HG03378 (cell line): ENCODE measurements at regions not wholly inside any gene's neighbourhood (a gene's known extent, or its start where the extent isn't known, plus 50 kb on each side); places are given as distances from the start of the nearest gene placed in this dataset.
"Not testable (repeated sequence)": the region's sequence is repeated elsewhere in the genome, so short reads cannot be mapped to it uniquely, and the experiment has no call there.

Experiments used
- ATAC-seq: cut with Tn5 transposase; IDR thresholded peaks from one replicate; pipeline ENCODE4 v1.9.1; 2021; ENCODE audit warnings: mild to moderate bottlenecking, moderate library complexity; ENCODE audit not compliant: unreplicated experiment

- no peak for ATAC-seq
These were observed 694.6 kb downstream of the DNAH5 start for GRCh38 chr5:13249854-13250253.

- ATAC-seq, result no peak
These were observed 696.2 kb downstream of the DNAH5 start for GRCh38 chr5:13248253-13248652.

GRCh38 chr5:13246053-13246452 is 698.4 kb downstream of the DNAH5 start:
- no peak for ATAC-seq

GRCh38 chr5:13244151-13244550 is 700.3 kb downstream of the DNAH5 start:
- no peak for ATAC-seq

- no peak for ATAC-seq
These were observed 717.0 kb downstream of the DNAH5 start for GRCh38 chr5:13227513-13227912.

GRCh38 chr5:13218518-13218917 is 726.0 kb downstream of the DNAH5 start:
- ATAC-seq, result no peak

- no peak for ATAC-seq
These were observed 726.9 kb downstream of the DNAH5 start for GRCh38 chr5:13217636-13218035.

GRCh38 chr5:13215806-13216205 is 728.7 kb downstream of the DNAH5 start:
- no peak for ATAC-seq

- ATAC-seq, result no peak
These were observed 729.1 kb downstream of the DNAH5 start for GRCh38 chr5:13215370-13215769.

- no peak for ATAC-seq
These were observed 730.3 kb downstream of the DNAH5 start for GRCh38 chr5:13214182-13214581.

GRCh38 chr5:13212886-13213285 is 731.6 kb downstream of the DNAH5 start:
- ATAC-seq, result no peak

- no peak for ATAC-seq
These were observed 733.4 kb downstream of the DNAH5 start for GRCh38 chr5:13211064-13211463.

- no peak for ATAC-seq
These were observed 737.4 kb downstream of the DNAH5 start for GRCh38 chr5:13207112-13207511.

- no peak for ATAC-seq
These were observed 743.5 kb downstream of the DNAH5 start for GRCh38 chr5:13201022-13201421.

- ATAC-seq, result not testable (repeated sequence)
These were observed 746.3 kb downstream of the DNAH5 start for GRCh38 chr5:13198226-13198625.

GRCh38 chr5:13189532-13189931 is 755.0 kb downstream of the DNAH5 start:
- no peak for ATAC-seq

GRCh38 chr5:13188371-13188770 is 756.1 kb downstream of the DNAH5 start:
- ATAC-seq, result no peak

- ATAC-seq, result no peak
These were observed 757.3 kb downstream of the DNAH5 start for GRCh38 chr5:13187186-13187585.

GRCh38 chr5:13186177-13186576 is 758.3 kb downstream of the DNAH5 start:
- ATAC-seq, result no peak

- no peak for ATAC-seq
These were observed 764.9 kb downstream of the DNAH5 start for GRCh38 chr5:13179407-13180087.

- ATAC-seq, result no peak
These were observed 800.9 kb downstream of the DNAH5 start for GRCh38 chr5:13143630-13144029.

GRCh38 chr5:13143214-13143613 is 801.3 kb downstream of the DNAH5 start:
- ATAC-seq, result no peak

- no peak for ATAC-seq
These were observed 810.5 kb downstream of the DNAH5 start for GRCh38 chr5:13133951-13134350.
